ENCODE measurements at regions not wholly inside any gene's neighbourhood (a gene's known extent, or its start where the extent isn't known, plus 50 kb on each side); places are given as distances from the start of the nearest gene placed in this dataset.

DNA sequence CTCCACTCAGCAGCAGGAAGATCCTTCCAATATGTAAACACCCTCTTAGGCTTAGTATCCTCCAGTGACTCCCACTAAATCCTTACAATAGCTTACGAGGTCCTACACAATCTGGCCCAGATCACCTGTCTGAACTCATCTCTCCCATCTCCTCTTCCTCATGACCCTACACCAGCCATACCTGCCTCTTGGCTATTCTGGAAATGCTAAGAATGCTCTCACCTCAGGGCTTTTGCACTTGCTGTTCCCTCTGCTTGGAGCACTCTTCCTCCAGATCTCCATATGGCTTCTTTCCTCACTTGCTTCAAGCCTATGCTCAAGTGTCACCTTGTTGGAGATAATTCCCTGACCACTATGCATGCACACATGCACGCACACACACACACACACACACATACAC is 50.8 kb upstream of the FRMD4A start:
- TF ChIP-seq, protein P1, sequence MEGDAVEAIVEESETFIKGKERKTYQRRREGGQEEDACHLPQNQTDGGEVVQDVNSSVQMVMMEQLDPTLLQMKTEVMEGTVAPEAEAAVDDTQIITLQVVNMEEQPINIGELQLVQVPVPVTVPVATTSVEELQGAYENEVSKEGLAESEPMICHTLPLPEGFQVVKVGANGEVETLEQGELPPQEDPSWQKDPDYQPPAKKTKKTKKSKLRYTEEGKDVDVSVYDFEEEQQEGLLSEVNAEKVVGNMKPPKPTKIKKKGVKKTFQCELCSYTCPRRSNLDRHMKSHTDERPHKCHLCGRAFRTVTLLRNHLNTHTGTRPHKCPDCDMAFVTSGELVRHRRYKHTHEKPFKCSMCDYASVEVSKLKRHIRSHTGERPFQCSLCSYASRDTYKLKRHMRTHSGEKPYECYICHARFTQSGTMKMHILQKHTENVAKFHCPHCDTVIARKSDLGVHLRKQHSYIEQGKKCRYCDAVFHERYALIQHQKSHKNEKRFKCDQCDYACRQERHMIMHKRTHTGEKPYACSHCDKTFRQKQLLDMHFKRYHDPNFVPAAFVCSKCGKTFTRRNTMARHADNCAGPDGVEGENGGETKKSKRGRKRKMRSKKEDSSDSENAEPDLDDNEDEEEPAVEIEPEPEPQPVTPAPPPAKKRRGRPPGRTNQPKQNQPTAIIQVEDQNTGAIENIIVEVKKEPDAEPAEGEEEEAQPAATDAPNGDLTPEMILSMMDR (IDR thresholded peaks at IDR 0.05; ENCODE audit: low read depth, low read length, poor library complexity, severe bottlenecking) = no peak
- no peak for TF ChIP-seq EZH2phosphoT487 (IDR thresholded peaks at IDR 0.05; ENCODE audit: borderline replicate concordance, low read length)
